ENCODE measurements at regions not wholly inside any gene's neighbourhood (a gene's known extent, or its start where the extent isn't known, plus 50 kb on each side); places are given as distances from the start of the nearest gene placed in this dataset.

GRCh38 chr12:25324861-25325260 lies 74.1 kb upstream of the KRAS start:
- TF ChIP-seq, protein P1, sequence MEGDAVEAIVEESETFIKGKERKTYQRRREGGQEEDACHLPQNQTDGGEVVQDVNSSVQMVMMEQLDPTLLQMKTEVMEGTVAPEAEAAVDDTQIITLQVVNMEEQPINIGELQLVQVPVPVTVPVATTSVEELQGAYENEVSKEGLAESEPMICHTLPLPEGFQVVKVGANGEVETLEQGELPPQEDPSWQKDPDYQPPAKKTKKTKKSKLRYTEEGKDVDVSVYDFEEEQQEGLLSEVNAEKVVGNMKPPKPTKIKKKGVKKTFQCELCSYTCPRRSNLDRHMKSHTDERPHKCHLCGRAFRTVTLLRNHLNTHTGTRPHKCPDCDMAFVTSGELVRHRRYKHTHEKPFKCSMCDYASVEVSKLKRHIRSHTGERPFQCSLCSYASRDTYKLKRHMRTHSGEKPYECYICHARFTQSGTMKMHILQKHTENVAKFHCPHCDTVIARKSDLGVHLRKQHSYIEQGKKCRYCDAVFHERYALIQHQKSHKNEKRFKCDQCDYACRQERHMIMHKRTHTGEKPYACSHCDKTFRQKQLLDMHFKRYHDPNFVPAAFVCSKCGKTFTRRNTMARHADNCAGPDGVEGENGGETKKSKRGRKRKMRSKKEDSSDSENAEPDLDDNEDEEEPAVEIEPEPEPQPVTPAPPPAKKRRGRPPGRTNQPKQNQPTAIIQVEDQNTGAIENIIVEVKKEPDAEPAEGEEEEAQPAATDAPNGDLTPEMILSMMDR (conservative IDR thresholded peaks at IDR 0.05): no peak
- TF ChIP-seq ZFX (IDR thresholded peaks at IDR 0.05): no peak
